CD4-positive, alpha-beta memory T cell (primary cell): ENCODE measurements at regions not wholly inside any gene's neighbourhood (a gene's known extent, or its start where the extent isn't known, plus 50 kb on each side); places are given as distances from the start of the nearest gene placed in this dataset.
A peak's percentile ranks its signal among the peaks of the same experiment; 100 is the strongest.
"Not testable (repeated sequence)": the region's sequence is repeated elsewhere in the genome, so short reads cannot be mapped to it uniquely, and the experiment has no call there.

Experiments used
- CTCF ChIA-PET: fragments of 350-600 bp; sonication (Branson Sonifier 250); formaldehyde crosslinking; loops from one replicate; lab custom pipeline; 2021; ENCODE audit warnings: inconsistent platforms; ENCODE audit not compliant: partially characterized antibody; lab: Charles Lee
- POLR2A ChIA-PET: fragments of 350-600 bp; sonication (Branson Sonifier 250); formaldehyde crosslinking; loops from one replicate; lab custom pipeline; 2021; ENCODE audit not compliant: partially characterized antibody; lab: Charles Lee
- DNase-seq, 5 donors: peaks; one replicate each; pipeline versions ENCODE4 v3.0.0 to v3.0.0-alpha.2; 2020 to 2022; ENCODE audit warnings: mixed read lengths in 1 of 5
- H3K27ac ChIP-seq: one replicate; pipeline ENCODE4 v1.7.0; 2013; ENCODE audit warnings: low read depth, low read length
- H3K27me3 ChIP-seq: 2 replicates; pipeline ENCODE4 v1.7.0; 2013; ENCODE audit warnings: mild to moderate bottlenecking, low read length, moderate library complexity; ENCODE audit not compliant: insufficient read depth
- H3K36me3 ChIP-seq: 2 replicates; pipeline ENCODE4 v1.7.0; 2013; ENCODE audit warnings: mild to moderate bottlenecking, low read length, moderate library complexity; ENCODE audit not compliant: insufficient read depth
- H3K4me1 ChIP-seq: 2 replicates; pipeline ENCODE4 v1.7.0; 2013; ENCODE audit warnings: mild to moderate bottlenecking, low read length, moderate library complexity; ENCODE audit not compliant: insufficient read depth
- H3K4me3 ChIP-seq, 2 donors: one replicate each; pipeline ENCODE4 v1.7.0; 2013; ENCODE audit warnings: low read length in 2 of 2, mild to moderate bottlenecking in 1 of 2
- H3K9me3 ChIP-seq, 2 donors: one replicate each; pipeline ENCODE4 v1.7.0; 2013; ENCODE audit warnings: low read length in 2 of 2, control low read depth in 1 of 2; ENCODE audit not compliant: control insufficient read depth in 1 of 2
- H3K27ac Mint-ChIP-seq, 7 donors: one replicate each; pipeline ENCODE4 v1.8.0; 2020 to 2021; ENCODE audit warnings: mixed read lengths in 7 of 7, mild to moderate bottlenecking in 6 of 7, inconsistent platforms in 3 of 7, moderate library complexity in 3 of 7
- H3K27me3 Mint-ChIP-seq, 2 donors: one replicate each; pipeline ENCODE4 v1.8.0; 2020 to 2021; ENCODE audit warnings: mixed read lengths in 2 of 2
- H3K36me3 Mint-ChIP-seq, 2 donors: one replicate each; pipeline ENCODE4 v1.8.0; 2020 to 2021; ENCODE audit warnings: mixed read lengths in 2 of 2, inconsistent platforms in 1 of 2, mild to moderate bottlenecking in 1 of 2
- H3K4me1 Mint-ChIP-seq, 4 donors: one replicate each; pipeline ENCODE4 v1.8.0; 2020 to 2021; ENCODE audit warnings: mixed read lengths in 4 of 4, mild to moderate bottlenecking in 1 of 4
- H3K4me3 Mint-ChIP-seq, 8 donors: one replicate each; pipeline ENCODE4 v1.8.0; 2020 to 2021; ENCODE audit warnings: mixed read lengths in 8 of 8, mild to moderate bottlenecking in 7 of 8, moderate library complexity in 6 of 8, inconsistent platforms in 3 of 8
- H3K9me3 Mint-ChIP-seq, 8 donors: one replicate each; pipeline ENCODE4 v1.8.0; 2020 to 2021; ENCODE audit warnings: mixed read lengths in 8 of 8, mild to moderate bottlenecking in 5 of 8, inconsistent platforms in 3 of 8, moderate library complexity in 1 of 8
- intact Hi-C: fragments of 100-400 bp; cut with micrococcal nuclease; formaldehyde crosslinking; loops from one replicate; pipeline ENCODE4 v1.15.1; 2023

GRCh38 chr1:60948486-60948885 lies 133.9 kb upstream of the NFIA start:
- POLR2A ChIA-PET, result no interaction called here
- CTCF ChIA-PET, result no interaction called here
- no peaks in the 10 kb centered on the region for H3K36me3 Mint-ChIP-seq
- Histone ChIP-seq H3K27ac (no peak overlapping the region), H3K9me3 (no peaks in the 10 kb centered on the region), H3K36me3 (no peaks in the 10 kb centered on the region), H3K4me3 (no peak overlapping the region), H3K4me1 (no peaks in the 10 kb centered on the region), H3K27me3 (no peaks in the 10 kb centered on the region)
- intact Hi-C loops, result no loop called here
- H3K27ac Mint-ChIP-seq, result no peak overlapping the region
- H3K27me3 Mint-ChIP-seq, result peaks cover 19 to 24% of the 10 kb centered on the region in 2 donors
- H3K4me1 Mint-ChIP-seq, result no peaks in the 10 kb centered on the region
- H3K9me3 Mint-ChIP-seq, result no peaks in the 10 kb centered on the region
- no peak overlapping the region for H3K4me3 Mint-ChIP-seq
- no peak for DNase-seq

- Histone ChIP-seq H3K4me3 (no peak overlapping the region), H3K27ac (no peak overlapping the region), H3K36me3 (no peaks in the 10 kb centered on the region), H3K4me1 (no peaks in the 10 kb centered on the region), H3K9me3 (no peaks in the 10 kb centered on the region), H3K27me3 (peaks cover 2% of the 10 kb centered on the region)
- Mint-ChIP-seq H3K4me3 (no peak overlapping the region), H3K27ac (no peak overlapping the region), H3K9me3 (no peaks in the 10 kb centered on the region), H3K4me1 (no peaks in the 10 kb centered on the region), H3K27me3 (peaks cover 19 to 21% of the 10 kb centered on the region in 2 donors), H3K36me3 (no peaks in the 10 kb centered on the region)
- intact Hi-C loops, result no loop called here
- CTCF ChIA-PET, result no interaction called here
- DNase-seq, result no peak
- POLR2A ChIA-PET, result no interaction called here
These were observed 135.0 kb upstream of the NFIA start for GRCh38 chr1:60947367-60947766.

- intact Hi-C loops, result no loop called here
- POLR2A ChIA-PET, result no interaction called here
- Mint-ChIP-seq H3K27ac (no peak overlapping the region), H3K4me3 (no peak overlapping the region), H3K4me1 (no peaks in the 10 kb centered on the region), H3K36me3 (no peaks in the 10 kb centered on the region), H3K9me3 (no peaks in the 10 kb centered on the region), H3K27me3 (peaks cover 16 to 21% of the 10 kb centered on the region in 2 donors)
- DNase-seq, result no peak
- CTCF ChIA-PET, result no interaction called here
- Histone ChIP-seq H3K27ac (no peak overlapping the region), H3K27me3 (peaks cover 2% of the 10 kb centered on the region), H3K36me3 (no peaks in the 10 kb centered on the region), H3K9me3 (no peaks in the 10 kb centered on the region), H3K4me1 (no peaks in the 10 kb centered on the region), H3K4me3 (no peak overlapping the region)
These were observed 139.3 kb upstream of the NFIA start for GRCh38 chr1:60942896-60943638.

- DNase-seq, result no peak
- ChIA-PET CTCF (no interaction called here), POLR2A (no interaction called here)
- intact Hi-C loops, result no loop called here
- H3K27me3 Mint-ChIP-seq, result peaks cover 17 to 19% of the 10 kb centered on the region in 2 donors
- no peak overlapping the region for H3K4me3 Mint-ChIP-seq
- H3K27ac Mint-ChIP-seq, result no peak overlapping the region
- H3K9me3 Mint-ChIP-seq, result no peaks in the 10 kb centered on the region
- H3K36me3 Mint-ChIP-seq, result no peaks in the 10 kb centered on the region
- Histone ChIP-seq H3K36me3 (no peaks in the 10 kb centered on the region), H3K4me1 (no peaks in the 10 kb centered on the region), H3K9me3 (no peaks in the 10 kb centered on the region), H3K27me3 (peaks cover 2% of the 10 kb centered on the region), H3K27ac (no peak overlapping the region), H3K4me3 (no peak overlapping the region)
- H3K4me1 Mint-ChIP-seq, result no peaks in the 10 kb centered on the region
These were observed 140.1 kb upstream of the NFIA start for GRCh38 chr1:60942291-60942690.

GRCh38 chr1:60940685-60941084 lies 141.7 kb upstream of the NFIA start:
- CTCF ChIA-PET, result not testable (repeated sequence)

GRCh38 chr1:60937720-60938119 lies 144.6 kb upstream of the NFIA start:
- Histone ChIP-seq H3K36me3 (no peaks in the 10 kb centered on the region), H3K4me1 (no peaks in the 10 kb centered on the region), H3K27ac (no peak overlapping the region), H3K9me3 (no peaks in the 10 kb centered on the region), H3K27me3 (peaks cover 4% of the 10 kb centered on the region), H3K4me3 (no peak overlapping the region)
- peaks cover 14 to 16% of the 10 kb centered on the region in 2 donors for H3K27me3 Mint-ChIP-seq
- no peak overlapping the region for H3K4me3 Mint-ChIP-seq
- POLR2A ChIA-PET, result no interaction called here
- intact Hi-C loops, result no loop called here
- peak overlapping the region in 1 of 7 donors; percentile 25 for H3K27ac Mint-ChIP-seq
- no peak for DNase-seq
- no peaks in the 10 kb centered on the region for H3K4me1 Mint-ChIP-seq
- no peaks in the 10 kb centered on the region for H3K36me3 Mint-ChIP-seq
- CTCF ChIA-PET, result no interaction called here
- H3K9me3 Mint-ChIP-seq, result peaks cover 0 to 2% (median 0%) of the 10 kb centered on the region in 8 donors

More at GRCh38 chr1:60940685-60941084, 141.7 kb upstream of the NFIA start:
- H3K27me3 ChIP-seq, H3K36me3 ChIP-seq, intact Hi-C loops, H3K27ac ChIP-seq, H3K4me1 Mint-ChIP-seq, H3K4me1 ChIP-seq, H3K9me3 Mint-ChIP-seq, H3K36me3 Mint-ChIP-seq, POLR2A ChIA-PET, H3K4me3 ChIP-seq, H3K27ac Mint-ChIP-seq, H3K9me3 ChIP-seq, DNase-seq, H3K4me3 Mint-ChIP-seq: not testable (repeated sequence)
- peaks cover 12 to 17% of the 10 kb centered on the region in 2 donors for H3K27me3 Mint-ChIP-seq

- CTCF ChIA-PET, result no interaction called here
- Histone ChIP-seq H3K36me3 (no peaks in the 10 kb centered on the region), H3K9me3 (no peaks in the 10 kb centered on the region), H3K27ac (no peak overlapping the region), H3K4me3 (no peak overlapping the region), H3K4me1 (no peaks in the 10 kb centered on the region), H3K27me3 (peaks cover 4% of the 10 kb centered on the region)
- Mint-ChIP-seq H3K4me1 (no peaks in the 10 kb centered on the region), H3K4me3 (no peak overlapping the region), H3K27me3 (peaks cover 14 to 16% of the 10 kb centered on the region in 2 donors), H3K27ac (no peak overlapping the region), H3K36me3 (no peaks in the 10 kb centered on the region), H3K9me3 (peaks cover 0 to 2% (median 0%) of the 10 kb centered on the region in 8 donors)
- no peak for DNase-seq
- intact Hi-C loops, result no loop called here
- POLR2A ChIA-PET, result no interaction called here
These were observed 145.6 kb upstream of the NFIA start for GRCh38 chr1:60936591-60937342.
